ENCODE measurements at regions not wholly inside any gene's neighbourhood (a gene's known extent, or its start where the extent isn't known, plus 50 kb on each side); places are given as distances from the start of the nearest gene placed in this dataset.
A peak's percentile ranks its signal among the peaks of the same experiment; 100 is the strongest.
"Not testable (repeated sequence)": the region's sequence is repeated elsewhere in the genome, so short reads cannot be mapped to it uniquely, and the experiment has no call there.

GRCh38 chr5:173430394-173430793 is 102.2 kb upstream of the STC2 start:
- DNase-seq: no peak

- DNase-seq: no peak
Measured at GRCh38 chr5:173429489-173430150, 101.4 kb upstream of the STC2 start.

- DNase-seq: no peak
Measured at GRCh38 chr5:173423452-173424117, 95.4 kb upstream of the STC2 start.

GRCh38 chr5:173420108-173420507 is 91.9 kb upstream of the STC2 start:
- DNase-seq: peak in 35 of 56 donors; percentile 2 to 59 (median 15)

GRCh38 chr5:173413471-173413982 is 85.3 kb upstream of the STC2 start:
- no peak for DNase-seq

GRCh38 chr5:173412566-173412965 is 84.4 kb upstream of the STC2 start:
- DNase-seq: peak in 32 of 56 donors; percentile 7 to 78 (median 26)

- no peak for DNase-seq
Measured at GRCh38 chr5:173411791-173412555, 83.8 kb upstream of the STC2 start.

- DNase-seq: no peak
Measured at GRCh38 chr5:173410459-173411233, 82.4 kb upstream of the STC2 start.

- DNase-seq: no peak
Measured at GRCh38 chr5:173408946-173409345, 80.7 kb upstream of the STC2 start.

- no peak for DNase-seq
Measured at GRCh38 chr5:173399851-173400250, 71.6 kb upstream of the STC2 start.

- DNase-seq: peak in 1 of 56 donors; percentile 1
Measured at GRCh38 chr5:173397516-173397915, 69.3 kb upstream of the STC2 start.

- DNase-seq: peak in 40 of 56 donors; percentile 2 to 68 (median 24)
Measured at GRCh38 chr5:173396311-173396993, 68.2 kb upstream of the STC2 start.

GRCh38 chr5:173395933-173396308 is 67.7 kb upstream of the STC2 start:
- DNase-seq: no peak

GRCh38 chr5:173395257-173395932 is 67.2 kb upstream of the STC2 start:
- DNase-seq: peak in 1 of 56 donors; percentile 2

GRCh38 chr5:173394701-173395100 is 66.5 kb upstream of the STC2 start:
- no peak for DNase-seq

- no peak for DNase-seq
Measured at GRCh38 chr5:173392172-173392571, 64.0 kb upstream of the STC2 start.

- DNase-seq: peak in 44 of 56 donors; percentile 6 to 76 (median 29)
Measured at GRCh38 chr5:173391031-173391430, 62.8 kb upstream of the STC2 start.

- DNase-seq: not testable (repeated sequence)
Measured at GRCh38 chr5:173387293-173387692, 59.1 kb upstream of the STC2 start.

GRCh38 chr5:173385832-173386360 is 57.7 kb upstream of the STC2 start:
- DNase-seq: no peak

- DNase-seq: no peak
Measured at GRCh38 chr5:173383711-173384110, 55.5 kb upstream of the STC2 start.

All from nucleus accumbens (tissue), 56 donors.